ENCODE measurements at regions not wholly inside any gene's neighbourhood (a gene's known extent, or its start where the extent isn't known, plus 50 kb on each side); places are given as distances from the start of the nearest gene placed in this dataset.
A peak's percentile ranks its signal among the peaks of the same experiment; 100 is the strongest.
"Not testable (repeated sequence)": the region's sequence is repeated elsewhere in the genome, so short reads cannot be mapped to it uniquely, and the experiment has no call there.

DNA sequence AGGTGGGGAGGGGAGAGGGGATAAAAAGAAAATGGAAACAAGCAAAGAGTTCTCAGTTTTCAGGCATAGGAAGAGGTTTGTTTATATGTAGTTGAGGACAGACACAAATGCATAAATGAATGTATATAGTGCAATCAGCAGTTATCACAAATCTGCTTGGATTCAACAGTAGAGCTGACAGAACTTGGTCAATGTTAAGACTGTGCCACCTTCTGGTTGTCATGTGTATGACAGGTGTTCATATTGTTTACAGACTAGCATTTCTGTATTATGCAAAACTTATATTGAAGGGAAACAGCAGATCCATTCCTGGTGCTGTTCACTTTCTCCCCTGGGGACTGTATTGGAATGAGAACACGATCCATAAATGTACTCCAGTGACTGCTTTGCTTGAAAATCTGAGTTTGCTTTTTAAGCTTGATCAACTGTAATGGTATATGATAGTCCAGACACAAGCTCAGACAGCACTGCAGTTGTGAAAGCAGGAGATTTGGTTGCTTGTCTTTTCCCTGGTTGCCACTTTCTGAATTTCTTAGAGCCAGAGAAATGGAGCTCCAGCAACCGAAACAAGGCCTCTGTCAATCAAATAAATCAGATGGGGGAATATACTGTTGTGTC, 319.5 kb upstream of the OBI1 start:
- DNase-seq: peak; percentile 59 to 92 (median 89)

GRCh38 chr13:78977311-78977710, 318.4 kb upstream of the OBI1 start:
- no peak for DNase-seq

DNA sequence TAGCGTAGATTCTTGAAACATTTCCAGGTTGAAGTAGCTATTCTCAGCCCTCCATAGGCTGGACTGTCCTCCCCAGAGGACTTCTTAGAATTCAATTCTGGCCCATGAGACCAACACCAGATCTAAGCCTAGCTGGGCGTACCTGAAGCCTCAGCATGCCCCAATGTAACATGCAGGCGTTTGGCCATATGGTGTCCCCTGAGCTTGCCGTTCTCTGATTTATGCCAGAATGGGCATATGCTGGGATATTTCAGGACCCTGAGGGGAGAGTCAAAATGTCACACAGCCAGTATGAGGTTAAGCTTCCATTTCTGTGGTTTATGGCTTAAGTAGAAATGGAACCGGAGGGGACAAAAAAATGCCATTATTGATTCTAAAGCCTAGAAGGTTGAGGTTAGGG, 317.7 kb upstream of the OBI1 start:
- no peak for DNase-seq

DNA sequence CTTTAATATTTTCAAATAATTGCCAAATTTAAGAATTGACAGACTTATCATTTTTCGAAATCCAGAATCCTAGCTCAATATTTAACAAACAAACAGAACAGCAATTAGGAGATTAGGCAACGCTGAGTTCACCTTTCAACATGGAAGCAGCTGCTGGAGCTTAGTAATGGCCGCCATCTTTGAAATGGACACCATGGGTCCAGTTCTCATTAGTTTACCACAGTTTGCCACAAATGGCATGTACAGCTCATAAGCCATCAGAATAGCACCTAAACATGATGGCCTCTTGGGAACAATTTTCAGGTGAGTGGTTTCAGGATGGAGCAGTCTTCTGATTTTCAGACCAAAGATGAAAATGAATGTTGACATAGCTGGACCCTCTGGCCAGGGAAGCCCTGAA, 313.6 kb upstream of the OBI1 start:
- DNase-seq: no peak

DNA sequence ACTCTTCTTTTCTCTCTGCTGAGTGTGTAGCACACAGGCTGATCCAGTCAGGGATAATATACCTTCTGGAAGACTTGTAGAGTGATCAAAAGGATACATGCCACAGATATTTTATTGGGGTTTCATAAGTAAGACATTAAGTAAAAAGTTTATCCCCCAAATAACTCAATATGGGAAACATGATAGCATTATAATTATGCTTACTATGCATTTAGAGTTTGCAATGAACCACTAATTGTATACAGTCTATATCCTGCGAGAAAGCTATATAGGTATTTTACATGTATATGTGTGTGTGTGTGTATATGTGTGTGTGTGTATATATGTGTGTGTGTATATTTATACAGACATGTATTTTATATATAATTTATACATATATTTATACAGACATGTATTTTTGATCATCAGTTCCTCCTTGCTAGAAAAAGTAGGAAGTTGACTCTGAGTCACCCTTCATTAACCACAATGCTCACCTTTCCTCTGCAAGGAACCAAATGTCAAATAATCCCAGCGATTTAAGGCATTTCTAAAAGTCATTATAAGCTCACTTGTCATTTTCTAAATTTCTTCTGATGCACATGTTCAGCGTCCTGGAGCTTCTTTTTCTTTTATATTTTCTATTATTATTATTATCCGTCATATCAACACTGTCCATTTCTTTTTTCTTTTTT, 312.5 kb upstream of the OBI1 start:
- no peak for DNase-seq

DNA sequence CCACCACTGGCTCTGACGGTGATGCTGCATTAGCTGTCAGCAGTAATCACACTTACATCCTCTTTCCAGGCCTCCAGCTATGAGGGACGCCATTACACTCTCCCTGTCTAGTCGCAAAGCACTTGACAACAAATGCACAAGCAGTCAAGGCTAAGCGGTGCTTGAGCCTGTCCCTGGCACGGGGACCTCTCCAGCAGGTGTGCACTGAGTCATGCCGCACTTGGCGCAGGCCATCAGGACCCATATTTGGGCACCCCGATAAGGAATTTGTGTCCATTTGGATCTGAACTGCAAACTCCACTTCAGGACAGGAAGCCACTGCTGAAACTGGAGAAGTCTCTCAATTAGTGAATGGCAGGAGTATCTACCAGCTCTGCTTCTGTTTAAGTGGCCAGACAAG, 301.9 kb upstream of the OBI1 start:
- peak in 1 of 3 experiments; percentile 21 for DNase-seq

DNA sequence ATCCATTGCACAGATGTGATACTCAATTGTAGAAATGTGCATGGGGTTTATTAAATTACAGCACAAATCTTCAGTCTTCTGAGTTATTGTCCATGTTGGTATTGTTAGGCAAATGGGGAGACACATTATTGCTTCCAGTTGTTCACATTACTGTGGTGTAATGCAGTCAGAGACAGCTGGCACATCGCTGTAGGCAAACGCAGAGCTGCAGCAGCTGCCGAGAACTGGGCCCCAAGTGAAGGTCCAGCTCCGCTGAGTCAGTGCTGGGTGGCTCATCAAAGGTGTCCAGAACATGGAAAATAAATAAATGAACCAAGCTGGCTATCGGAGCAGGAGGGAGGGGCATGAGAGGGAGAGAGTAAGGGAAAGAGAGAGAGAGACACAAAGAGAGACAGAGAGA, 299.1 kb upstream of the OBI1 start:
- DNase-seq: no peak

DNA sequence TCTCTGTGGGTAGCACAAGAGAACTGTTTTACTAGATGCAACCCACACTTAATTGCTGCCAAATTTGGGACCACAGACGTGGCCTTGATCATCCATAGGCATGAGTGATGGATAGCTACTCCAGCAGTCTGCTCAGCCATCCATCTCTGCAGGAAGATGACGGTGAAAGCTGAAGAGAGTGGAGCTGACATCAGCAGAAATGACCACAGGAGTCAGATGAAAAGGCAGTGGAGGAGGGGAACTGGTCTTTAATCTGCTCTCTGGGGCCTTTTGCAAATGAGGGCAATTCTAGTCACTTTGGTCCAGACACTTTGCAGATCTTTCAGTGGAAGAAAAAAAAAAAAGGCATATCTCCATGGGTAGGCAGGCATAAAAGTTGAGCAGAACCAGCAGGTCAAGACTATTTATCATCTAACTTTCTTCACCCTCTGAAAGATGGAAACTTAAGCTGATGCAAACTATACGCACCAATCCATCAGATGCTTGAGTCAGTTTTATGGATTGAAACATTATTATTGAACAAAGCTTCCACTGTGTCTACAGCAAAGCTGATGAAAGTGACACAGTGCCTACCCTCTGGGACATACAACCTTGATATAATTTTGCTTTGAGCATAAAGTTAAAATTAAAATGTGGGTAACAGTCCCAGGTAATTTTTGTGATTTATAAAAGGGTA, 281.6 kb upstream of the OBI1 start:
- DNase-seq: no peak

- no peak for DNase-seq
Measured at GRCh38 chr13:78934336-78934735, 275.4 kb upstream of the OBI1 start.

GRCh38 chr13:78915015-78915414, 256.1 kb upstream of the OBI1 start:
- DNase-seq: no peak

DNA sequence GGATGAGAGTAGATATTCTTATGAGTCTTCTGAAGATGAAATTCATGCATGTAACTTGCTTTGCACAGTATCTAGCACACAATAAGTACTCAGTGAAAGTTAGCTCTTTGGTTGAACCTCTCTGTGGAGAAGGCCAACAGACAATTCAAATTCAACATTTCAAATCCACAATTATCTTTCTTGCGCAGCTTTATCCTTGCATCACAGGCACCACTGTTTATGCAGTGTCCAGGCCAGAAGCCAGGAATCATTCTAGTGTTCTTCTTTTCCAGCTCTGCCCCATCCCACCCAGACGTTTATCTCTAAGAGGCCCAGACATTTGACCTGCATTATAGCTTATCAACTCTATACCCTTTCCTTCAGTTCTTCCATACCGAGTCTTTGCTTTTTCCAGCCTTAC, 254.7 kb upstream of the OBI1 start:
- DNase-seq: no peak

GRCh38 chr13:78910147-78910546, 251.2 kb upstream of the OBI1 start:
- DNase-seq: no peak

DNA sequence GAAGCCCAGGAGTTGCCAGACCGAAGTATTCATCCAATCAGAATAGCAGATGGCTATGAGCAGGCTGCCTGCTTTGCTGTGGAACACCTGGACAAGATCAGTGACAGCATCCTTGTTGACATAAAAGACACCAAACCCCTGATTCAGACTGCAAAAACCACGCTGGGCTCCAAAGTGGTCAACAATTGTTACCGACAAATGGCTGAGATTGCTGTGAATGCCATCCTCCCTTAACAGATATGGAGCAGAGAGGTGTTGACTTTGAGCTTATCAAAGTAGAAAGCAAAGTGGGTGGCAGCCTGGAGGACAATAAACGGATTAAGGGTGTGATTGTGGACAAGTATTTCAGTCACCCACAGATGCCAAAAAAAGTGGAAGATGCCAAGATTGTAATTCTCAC, 250.3 kb upstream of the OBI1 start:
- no peak for DNase-seq

- no peak for DNase-seq
Measured at GRCh38 chr13:78907006-78907405, 248.1 kb upstream of the OBI1 start.

DNA sequence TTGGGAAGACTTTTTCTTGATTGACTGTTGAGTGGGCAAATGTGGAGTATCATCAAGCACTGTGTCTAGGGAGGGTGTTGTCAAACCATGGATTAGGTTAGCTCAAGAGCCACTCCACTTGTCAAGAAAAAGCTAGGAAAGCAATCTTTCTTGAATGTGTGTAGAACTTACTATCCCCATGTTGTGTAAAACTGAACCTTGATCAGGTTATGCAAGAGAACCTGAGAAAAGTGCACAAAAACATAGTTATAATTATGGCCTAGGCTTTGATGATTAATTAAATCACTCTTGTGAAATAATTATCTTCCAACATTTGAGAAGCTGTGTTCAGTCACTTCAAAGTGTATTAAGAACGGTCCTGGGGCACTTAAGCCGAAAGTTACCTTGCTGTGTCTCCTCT, 238.2 kb upstream of the OBI1 start:
- DNase-seq: no peak

- no peak for DNase-seq
Measured at GRCh38 chr13:78884571-78884970, 225.6 kb upstream of the OBI1 start.

GRCh38 chr13:78881751-78882150, 222.8 kb upstream of the OBI1 start:
- peak; percentile 78 to 97 (median 88) for DNase-seq

DNA sequence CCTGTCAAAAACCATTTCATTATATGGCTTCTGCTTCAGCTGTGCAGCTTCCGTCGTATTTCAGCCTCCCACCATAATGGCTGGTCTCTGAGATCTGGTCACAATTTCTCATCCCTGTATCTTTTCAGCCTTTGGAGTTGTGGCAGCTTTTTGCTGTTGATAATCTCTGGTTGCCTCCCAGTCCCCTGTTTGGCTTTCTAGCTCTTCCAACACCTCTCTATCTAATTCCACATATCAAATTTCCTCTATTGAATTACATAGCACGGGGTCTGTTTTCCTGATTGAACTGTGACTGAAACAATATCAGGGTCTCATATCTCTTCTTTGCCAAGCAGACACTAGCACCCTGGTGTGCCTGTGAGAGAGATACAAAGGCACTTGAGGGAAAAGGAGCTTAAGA, 222.1 kb upstream of the OBI1 start:
- DNase-seq: peak in 2 of 3 experiments; percentile 66 to 89

DNA sequence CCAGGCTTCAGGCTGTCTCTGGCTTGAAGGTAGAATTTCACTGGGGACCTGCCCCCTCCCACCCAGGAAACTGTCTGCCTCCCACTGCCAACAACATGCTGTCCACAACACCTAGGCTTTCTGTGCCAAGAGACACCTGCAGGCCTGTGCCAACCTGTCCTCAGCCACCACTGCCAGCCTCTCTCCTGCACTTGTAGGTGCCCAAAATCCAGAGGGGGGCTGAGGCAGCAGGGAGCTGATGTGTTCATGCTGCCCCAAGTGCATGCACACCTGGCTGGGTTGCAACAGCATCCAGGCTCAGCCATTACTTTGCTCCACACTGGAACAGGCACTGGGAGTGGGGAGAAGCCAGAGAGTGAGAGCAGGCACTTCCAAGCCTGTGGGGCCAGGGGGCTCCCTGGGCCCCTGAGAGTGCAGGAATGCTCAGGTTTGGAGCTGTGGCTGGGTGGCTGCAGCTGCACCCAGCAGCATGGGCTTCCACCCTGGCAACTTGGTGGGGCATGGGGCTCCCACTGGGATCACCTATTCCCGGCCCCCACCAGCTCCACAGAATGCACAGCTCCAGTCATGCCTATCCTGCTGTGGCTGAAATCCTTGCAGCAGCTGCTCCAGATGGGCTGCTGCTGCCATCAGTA, 218.1 kb upstream of the OBI1 start:
- DNase-seq: no peak

- DNase-seq: no peak
Measured at GRCh38 chr13:78875792-78876580, 217.0 kb upstream of the OBI1 start.

- peak in 2 of 3 experiments; percentile 39 to 74 for DNase-seq
Measured at GRCh38 chr13:78868991-78869390, 210.0 kb upstream of the OBI1 start.

DNA sequence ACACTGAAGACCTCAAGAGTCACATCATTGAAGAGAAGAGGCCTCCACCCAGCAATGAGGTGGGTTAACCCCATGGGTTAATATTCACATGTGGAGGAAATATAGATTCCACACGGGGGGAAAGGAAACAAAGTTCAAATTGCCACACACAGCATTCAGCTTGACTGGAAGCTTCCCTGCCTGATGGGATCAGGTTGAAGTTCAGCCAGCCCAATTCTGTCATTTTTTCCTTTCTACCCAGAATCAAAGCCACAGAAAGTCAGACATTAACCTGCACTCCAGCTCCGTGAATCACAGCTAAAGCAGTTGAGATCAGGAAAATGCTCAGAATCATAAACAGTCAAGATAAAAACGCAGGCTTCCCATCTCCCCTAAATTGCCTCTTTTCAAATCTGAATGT, 208.7 kb upstream of the OBI1 start:
- no peak for DNase-seq

GRCh38 chr13:78866076-78866475, 207.1 kb upstream of the OBI1 start:
- not testable (repeated sequence) for DNase-seq
